Peyer's patch (tissue), 4 donors: ENCODE measurements at regions not wholly inside any gene's neighbourhood (a gene's known extent, or its start where the extent isn't known, plus 50 kb on each side); places are given as distances from the start of the nearest gene placed in this dataset.

Experiments
- CTCF ChIP-seq, 6 experiments: fragments of 450-650 bp in 4 of 6; fragments of 200-600 bp in 2 of 6; sonication (generic) in 1 of 6; IDR thresholded peaks; one replicate each; pipeline ENCODE4 v1.5.1; 2017 to 2019; ENCODE audit warnings: antibody characterized with exemption in 6 of 6, mild to moderate bottlenecking in 3 of 6, moderate library complexity in 1 of 6
- POLR2A ChIP-seq, 2 donors: fragments of 450-650 bp; IDR thresholded peaks; one replicate each; pipeline ENCODE4 v1.5.1; 2017; ENCODE audit warnings: antibody characterized with exemption in 2 of 2, mild to moderate bottlenecking in 2 of 2, moderate library complexity in 2 of 2

- TF ChIP-seq CTCF (IDR thresholded peaks at IDR 0.05), result no peak
- TF ChIP-seq POLR2A (IDR thresholded peaks at IDR 0.05), result no peak
These were observed 95.5 kb upstream of the SMNDC1 start for GRCh38 chr10:110399965-110400933.
